ENCODE measurements at regions not wholly inside any gene's neighbourhood (a gene's known extent, or its start where the extent isn't known, plus 50 kb on each side); places are given as distances from the start of the nearest gene placed in this dataset.

DNA sequence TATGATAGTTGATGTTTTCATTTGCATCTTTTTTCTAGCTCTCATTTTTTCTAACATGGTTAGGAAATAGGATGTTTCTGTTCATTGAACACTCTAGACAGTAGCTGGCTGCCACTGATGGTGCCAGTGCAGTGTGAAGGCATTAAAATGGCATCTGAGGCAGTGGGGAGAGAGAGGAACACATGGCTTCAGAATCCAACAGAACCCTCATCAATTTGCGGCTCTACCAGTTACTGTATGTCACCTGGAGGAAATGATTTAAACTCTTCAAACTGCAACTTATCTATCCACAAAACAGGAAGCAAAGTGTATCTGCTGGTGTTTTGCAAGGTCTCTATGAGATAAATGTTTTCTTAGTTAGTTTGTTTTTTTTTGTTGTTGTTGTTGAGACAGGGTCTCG lies 305.2 kb upstream of the PRKCQ start:
- no peaks in the 10 kb centered on the region for H3K9me3 ChIP-seq
- no peak overlapping the region for H3K27ac ChIP-seq
- TF ChIP-seq, protein P1, sequence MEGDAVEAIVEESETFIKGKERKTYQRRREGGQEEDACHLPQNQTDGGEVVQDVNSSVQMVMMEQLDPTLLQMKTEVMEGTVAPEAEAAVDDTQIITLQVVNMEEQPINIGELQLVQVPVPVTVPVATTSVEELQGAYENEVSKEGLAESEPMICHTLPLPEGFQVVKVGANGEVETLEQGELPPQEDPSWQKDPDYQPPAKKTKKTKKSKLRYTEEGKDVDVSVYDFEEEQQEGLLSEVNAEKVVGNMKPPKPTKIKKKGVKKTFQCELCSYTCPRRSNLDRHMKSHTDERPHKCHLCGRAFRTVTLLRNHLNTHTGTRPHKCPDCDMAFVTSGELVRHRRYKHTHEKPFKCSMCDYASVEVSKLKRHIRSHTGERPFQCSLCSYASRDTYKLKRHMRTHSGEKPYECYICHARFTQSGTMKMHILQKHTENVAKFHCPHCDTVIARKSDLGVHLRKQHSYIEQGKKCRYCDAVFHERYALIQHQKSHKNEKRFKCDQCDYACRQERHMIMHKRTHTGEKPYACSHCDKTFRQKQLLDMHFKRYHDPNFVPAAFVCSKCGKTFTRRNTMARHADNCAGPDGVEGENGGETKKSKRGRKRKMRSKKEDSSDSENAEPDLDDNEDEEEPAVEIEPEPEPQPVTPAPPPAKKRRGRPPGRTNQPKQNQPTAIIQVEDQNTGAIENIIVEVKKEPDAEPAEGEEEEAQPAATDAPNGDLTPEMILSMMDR (IDR thresholded peaks at IDR 0.05): no peak

DNA sequence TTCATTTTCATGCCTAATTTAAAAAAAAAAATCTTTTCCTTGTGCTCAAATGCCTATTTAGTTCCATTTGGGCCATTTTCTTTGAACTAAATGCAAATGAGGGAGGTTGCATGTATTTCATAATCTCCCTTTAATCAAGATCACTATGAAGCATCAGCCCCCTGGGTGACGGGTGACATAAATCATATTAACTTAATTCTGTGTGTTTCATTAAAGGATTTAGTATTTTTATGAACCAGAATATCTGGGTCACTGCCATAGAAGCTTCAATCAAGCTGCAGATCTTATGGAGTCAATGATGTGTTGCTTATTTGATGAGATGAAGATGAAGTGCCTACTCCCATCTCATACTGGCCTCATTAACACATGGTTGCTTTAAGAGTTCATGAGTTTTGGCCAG lies 301.9 kb upstream of the PRKCQ start:
- H3K36me3 ChIP-seq: no peaks in the 10 kb centered on the region
- no peaks in the 10 kb centered on the region for H3K9me3 ChIP-seq
- TF ChIP-seq, protein P1 (IDR thresholded peaks at IDR 0.05): no peak
- no peaks in the 10 kb centered on the region for H3K27me3 ChIP-seq
- DNase-seq (ENCODE audit: low spot score in 2 of 2): no peak
- H3K4me3 ChIP-seq: no peak overlapping the region
- no peak overlapping the region for H3K27ac ChIP-seq
- H3K4me1 ChIP-seq: no peaks in the 10 kb centered on the region
- intact Hi-C loops (cut with DNase I): no loop called here

More for the DNA sequence above, 305.2 kb upstream of the PRKCQ start:
- H3K27me3 ChIP-seq: no peaks in the 10 kb centered on the region
- H3K4me1 ChIP-seq: no peaks in the 10 kb centered on the region
- no peak for DNase-seq (ENCODE audit: low spot score in 2 of 2)
- intact Hi-C loops (cut with DNase I): no loop called here
- no peaks in the 10 kb centered on the region for H3K36me3 ChIP-seq
- no peak overlapping the region for H3K4me3 ChIP-seq

DNA sequence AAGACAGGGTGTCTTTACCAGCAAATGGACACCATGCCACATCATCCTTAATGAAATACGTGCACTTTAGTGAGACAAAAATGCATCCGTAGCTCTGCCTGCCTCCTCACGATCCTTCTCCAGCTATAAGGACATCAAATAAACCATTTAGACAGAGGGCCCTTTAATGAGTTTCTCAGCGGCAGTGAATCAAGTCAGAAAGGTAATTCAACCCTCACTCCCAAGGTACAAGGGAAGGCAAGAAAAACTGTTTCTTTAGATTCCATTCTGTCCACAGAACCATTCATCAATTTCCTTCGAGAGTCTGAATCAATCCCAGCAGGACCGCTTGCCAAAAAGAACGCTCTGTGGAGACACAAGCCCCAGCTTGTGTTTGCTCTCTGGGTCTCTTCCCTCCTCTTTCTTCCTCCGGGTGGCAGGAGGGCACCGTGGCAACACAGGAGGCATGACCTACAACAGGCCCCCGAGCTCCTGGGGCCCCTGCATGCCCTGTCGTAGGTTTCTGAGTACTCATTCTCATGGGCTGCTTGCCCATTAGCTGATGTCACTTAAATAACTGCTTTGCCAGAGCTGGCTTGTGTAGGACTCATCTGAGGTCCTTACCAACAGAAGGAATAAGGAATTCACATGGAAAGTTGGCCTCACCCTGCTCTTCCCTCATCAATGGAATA lies 297.8 kb upstream of the PRKCQ start:
- Histone ChIP-seq H3K4me3 (no peak overlapping the region), H3K36me3 (no peaks in the 10 kb centered on the region)
- TF ChIP-seq, protein P1 (IDR thresholded peaks at IDR 0.05): no peak

DNA sequence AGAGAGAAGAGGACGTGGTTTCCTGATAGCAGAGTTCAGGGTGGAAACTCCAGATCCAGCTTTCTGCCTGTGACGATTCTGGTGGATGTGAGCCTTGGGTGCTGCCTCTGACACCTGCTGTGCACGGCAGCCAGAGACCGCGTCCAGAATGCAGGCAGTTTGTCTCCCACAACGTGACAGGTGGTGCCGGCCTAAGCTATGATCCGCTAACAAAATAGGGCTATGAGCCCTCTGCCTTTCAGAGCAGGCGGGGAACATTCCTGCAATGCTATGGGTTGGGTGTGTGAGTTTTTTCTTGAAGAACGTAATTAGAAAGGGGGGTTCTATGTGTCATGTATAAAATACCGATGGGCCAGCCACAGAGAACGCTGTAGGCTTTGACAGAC lies 297.3 kb upstream of the PRKCQ start:
- TF ChIP-seq, protein P1 (IDR thresholded peaks at IDR 0.05): no peak
- Histone ChIP-seq H3K27ac (no peak overlapping the region), H3K36me3 (no peaks in the 10 kb centered on the region), H3K4me1 (no peaks in the 10 kb centered on the region), H3K4me3 (no peak overlapping the region), H3K27me3 (no peaks in the 10 kb centered on the region), H3K9me3 (no peaks in the 10 kb centered on the region)
- no peak for DNase-seq (ENCODE audit: low spot score in 2 of 2)
- intact Hi-C loops (cut with DNase I): no loop called here

More for the DNA sequence above, 297.8 kb upstream of the PRKCQ start:
- Histone ChIP-seq H3K27me3 (no peaks in the 10 kb centered on the region), H3K9me3 (no peaks in the 10 kb centered on the region), H3K4me1 (no peaks in the 10 kb centered on the region), H3K27ac (no peak overlapping the region)
- DNase-seq (ENCODE audit: low spot score in 2 of 2): no peak
- intact Hi-C loops (cut with DNase I): no loop called here

DNA sequence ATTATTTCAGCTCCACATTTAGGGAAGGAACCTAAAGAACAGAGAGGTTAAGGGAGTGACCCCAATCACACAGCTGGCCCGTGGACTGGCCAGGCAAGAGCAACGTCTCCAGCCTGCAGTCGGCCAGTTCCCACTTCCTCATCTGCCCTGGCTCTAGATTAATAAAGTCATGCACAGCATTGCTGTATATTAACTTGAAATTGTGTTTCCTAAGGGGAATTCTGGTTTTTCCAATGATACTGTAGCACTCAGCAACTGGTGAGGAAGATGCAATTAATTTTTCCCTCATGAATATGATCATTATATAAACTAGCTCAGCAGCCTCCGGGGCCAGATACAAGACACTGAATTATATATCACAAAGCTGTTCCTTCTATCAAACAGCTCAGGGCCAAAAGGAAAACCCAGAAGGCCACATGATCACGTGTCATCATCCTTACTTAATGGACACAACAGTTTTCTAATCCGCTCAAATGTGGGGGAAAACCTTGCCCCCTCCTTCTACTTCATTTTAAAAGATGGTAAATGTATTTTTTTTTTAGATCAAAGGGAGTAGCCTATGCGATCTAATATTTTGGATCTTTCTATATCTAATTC lies 295.3 kb upstream of the PRKCQ start:
- DNase-seq (ENCODE audit: low spot score in 2 of 2): no peak
- intact Hi-C loops (cut with DNase I): no loop called here
- H3K9me3 ChIP-seq: no peaks in the 10 kb centered on the region

More for the DNA sequence above, 295.3 kb upstream of the PRKCQ start:
- Histone ChIP-seq H3K36me3 (no peaks in the 10 kb centered on the region), H3K4me3 (no peak overlapping the region), H3K27ac (no peak overlapping the region), H3K27me3 (no peaks in the 10 kb centered on the region), H3K4me1 (no peaks in the 10 kb centered on the region)
- TF ChIP-seq, protein P1 (IDR thresholded peaks at IDR 0.05): no peak
